Ramos (cell line): ENCODE measurements at regions not wholly inside any gene's neighbourhood (a gene's known extent, or its start where the extent isn't known, plus 50 kb on each side); places are given as distances from the start of the nearest gene placed in this dataset.
"Not testable (repeated sequence)": the region's sequence is repeated elsewhere in the genome, so short reads cannot be mapped to it uniquely, and the experiment has no call there.

Experiments
- in situ Hi-C: fragments of 300-500 bp; cut with MboI; formaldehyde crosslinking; loops from one replicate; pipeline ENCODE4 v1.14.3; 2022; ENCODE audit warnings: low sequenced_read_pairs; ENCODE audit not compliant: unreplicated experiment

- in situ Hi-C loops, result no loop called here
Observed at GRCh38 chr1:196091397-196092135, 516.7 kb downstream of the KCNT2 start.

DNA sequence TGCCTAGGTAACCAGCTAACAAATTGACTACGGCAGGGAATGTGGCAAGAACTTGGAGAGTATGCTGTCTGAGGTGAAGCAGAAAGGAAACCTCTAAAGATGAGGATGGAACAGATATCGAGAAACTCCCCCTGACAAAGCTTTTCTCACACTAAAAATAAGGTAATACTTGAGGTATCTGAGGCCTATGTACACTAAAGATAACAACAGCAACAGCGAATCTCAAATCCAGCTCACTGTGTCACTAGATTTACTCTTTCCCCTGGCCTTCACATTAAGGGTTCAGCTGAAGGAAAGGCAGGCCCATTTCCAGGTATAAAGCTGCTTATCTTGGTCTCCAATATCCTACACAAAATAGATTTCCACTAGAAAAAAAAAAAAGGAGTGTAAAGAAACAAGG lies 518.0 kb downstream of the KCNT2 start:
- in situ Hi-C loops, result no loop called here

DNA sequence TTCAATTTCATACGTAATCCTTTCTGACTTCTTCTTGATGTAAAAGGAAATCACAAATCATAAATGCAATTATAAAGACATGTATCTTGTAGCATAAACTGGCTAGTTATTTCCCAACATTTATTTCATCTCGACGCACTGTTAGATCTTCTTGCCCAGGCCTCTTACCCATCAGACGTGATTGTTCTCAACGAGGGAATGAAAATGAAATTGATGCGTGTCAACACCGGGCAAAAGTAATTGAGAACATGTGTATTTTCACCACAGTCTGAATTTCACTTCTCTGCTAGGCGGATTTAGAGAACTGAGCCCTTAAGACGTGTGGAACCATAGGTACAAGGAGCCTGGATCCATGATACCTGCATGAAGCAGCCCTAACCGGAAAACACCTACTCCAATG lies 519.7 kb downstream of the KCNT2 start:
- in situ Hi-C loops, result no loop called here

DNA sequence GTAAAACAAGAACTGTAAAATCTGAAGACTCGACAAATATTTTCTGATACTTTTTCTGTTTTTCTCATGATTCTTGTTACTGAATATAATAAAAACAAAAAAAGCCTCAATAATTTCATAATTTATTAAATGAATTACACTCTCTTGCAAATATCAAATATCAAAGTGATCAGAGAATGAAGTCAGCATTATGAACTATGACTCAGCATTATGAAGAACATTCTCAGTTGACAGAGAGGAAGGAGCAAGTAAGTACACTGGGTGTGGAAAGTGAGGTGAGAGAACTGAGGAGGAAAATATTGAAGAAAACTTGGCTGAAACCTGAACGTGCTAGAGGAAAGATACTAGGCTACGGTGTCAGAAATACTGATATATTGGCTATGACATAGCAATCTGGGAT lies 529.5 kb downstream of the KCNT2 start:
- in situ Hi-C loops, result no loop called here

DNA sequence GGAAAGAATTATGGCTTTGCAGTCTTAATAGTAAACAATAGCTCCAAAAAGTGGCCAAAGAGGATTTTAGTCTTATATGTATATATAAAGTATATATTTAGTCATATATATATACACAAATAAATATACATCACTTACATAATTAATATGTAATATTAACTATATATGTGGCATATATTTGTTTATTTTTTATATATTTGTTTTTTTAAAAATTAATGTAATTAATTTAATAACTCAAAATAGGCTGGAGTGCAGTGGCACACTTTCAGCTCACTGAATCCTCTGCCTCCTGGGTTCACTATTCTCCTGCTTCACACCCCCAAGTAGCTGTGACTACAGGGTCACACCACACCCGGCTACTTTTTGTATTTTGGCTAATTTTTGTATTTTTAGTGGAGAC lies 532.6 kb downstream of the KCNT2 start:
- in situ Hi-C loops, result no loop called here

GRCh38 chr1:196074182-196074581 lies 534.1 kb downstream of the KCNT2 start:
- in situ Hi-C loops, result no loop called here

GRCh38 chr1:196071447-196071846 lies 536.8 kb downstream of the KCNT2 start:
- in situ Hi-C loops, result no loop called here

GRCh38 chr1:196070940-196071339 lies 537.3 kb downstream of the KCNT2 start:
- in situ Hi-C loops, result no loop called here

DNA sequence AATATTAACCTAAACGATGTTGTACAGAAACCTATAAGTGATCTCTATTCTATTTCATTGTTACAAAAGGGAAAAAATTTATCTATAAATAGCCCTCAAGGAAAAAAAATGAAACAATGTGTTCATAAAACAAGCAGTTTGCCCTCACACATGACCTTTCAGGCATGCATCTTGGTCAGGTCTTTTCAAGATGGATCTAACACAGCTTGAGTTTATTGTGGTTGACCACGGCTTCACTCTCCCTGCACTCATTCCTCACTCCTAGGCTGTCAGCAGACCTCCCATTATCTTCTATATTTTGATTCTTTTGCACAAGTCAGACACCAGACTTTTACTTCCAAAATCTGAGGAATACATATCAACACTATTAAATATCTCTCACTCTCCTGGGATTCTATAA lies 544.3 kb downstream of the KCNT2 start:
- in situ Hi-C loops, result no loop called here

- in situ Hi-C loops, result no loop called here
Observed at GRCh38 chr1:196063294-196063693, 544.9 kb downstream of the KCNT2 start.

DNA sequence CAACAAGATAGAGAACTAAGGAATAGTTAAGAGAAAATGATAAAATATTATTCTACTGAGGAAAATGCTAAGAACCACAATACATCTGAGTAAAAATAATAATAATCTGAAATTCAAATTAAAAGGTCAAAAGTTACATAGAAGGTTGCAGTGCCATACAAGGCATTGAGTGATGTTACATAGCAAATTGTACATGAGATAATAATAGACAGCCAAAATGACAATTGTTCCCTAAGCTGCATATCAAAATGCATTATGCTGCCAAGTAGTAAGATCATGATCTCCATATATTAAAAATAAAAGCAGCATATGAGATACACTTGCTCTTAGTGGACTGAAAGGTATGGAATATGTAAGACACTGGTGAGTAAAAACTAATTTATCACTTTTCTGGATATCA lies 547.7 kb downstream of the KCNT2 start:
- in situ Hi-C loops, result no loop called here

DNA sequence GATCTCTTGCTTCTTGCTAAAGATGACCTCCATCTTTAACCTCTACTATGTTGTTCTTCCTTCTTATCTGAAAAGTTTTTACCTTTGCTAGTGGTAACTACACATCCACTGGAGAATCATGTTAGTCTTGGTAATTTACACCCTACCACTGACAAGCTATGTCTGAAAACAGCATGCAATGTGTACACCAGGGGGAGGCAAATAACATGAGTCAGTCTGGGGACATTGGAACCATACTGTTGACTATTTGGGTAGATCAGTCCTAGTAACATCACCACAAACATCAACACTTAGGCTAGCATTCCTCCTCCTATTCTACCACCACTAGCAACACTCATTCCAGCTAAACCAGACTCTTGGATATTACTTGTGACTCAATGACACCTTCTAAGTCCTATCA lies 549.0 kb downstream of the KCNT2 start:
- in situ Hi-C loops, result no loop called here

GRCh38 chr1:196056966-196057365 lies 551.3 kb downstream of the KCNT2 start:
- in situ Hi-C loops, result no loop called here

- in situ Hi-C loops, result no loop called here
Observed at GRCh38 chr1:196049407-196049806, 558.8 kb downstream of the KCNT2 start.

- in situ Hi-C loops, result no loop called here
Observed at GRCh38 chr1:196043268-196043667, 565.0 kb downstream of the KCNT2 start.

- in situ Hi-C loops, result no loop called here
Observed at GRCh38 chr1:196034080-196034706, 574.0 kb downstream of the KCNT2 start.

DNA sequence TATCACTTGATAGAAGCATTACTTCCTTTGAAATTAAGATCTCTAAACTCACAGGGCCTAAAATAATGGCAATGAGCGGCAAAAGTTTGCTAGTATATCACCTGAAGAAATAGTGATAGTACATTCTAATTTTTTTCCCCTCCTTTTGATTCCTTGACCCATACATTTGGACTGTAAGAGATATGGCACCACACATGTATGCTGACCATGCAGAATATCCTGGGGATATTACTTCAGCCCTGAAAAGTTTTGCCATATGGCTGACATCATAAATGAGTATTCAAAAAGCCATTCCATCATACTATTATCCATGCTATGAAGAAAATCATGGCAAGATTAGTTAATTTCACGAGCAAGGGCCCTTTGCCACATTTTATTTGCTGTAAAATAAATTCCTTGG lies 576.9 kb downstream of the KCNT2 start:
- in situ Hi-C loops, result not testable (repeated sequence)

DNA sequence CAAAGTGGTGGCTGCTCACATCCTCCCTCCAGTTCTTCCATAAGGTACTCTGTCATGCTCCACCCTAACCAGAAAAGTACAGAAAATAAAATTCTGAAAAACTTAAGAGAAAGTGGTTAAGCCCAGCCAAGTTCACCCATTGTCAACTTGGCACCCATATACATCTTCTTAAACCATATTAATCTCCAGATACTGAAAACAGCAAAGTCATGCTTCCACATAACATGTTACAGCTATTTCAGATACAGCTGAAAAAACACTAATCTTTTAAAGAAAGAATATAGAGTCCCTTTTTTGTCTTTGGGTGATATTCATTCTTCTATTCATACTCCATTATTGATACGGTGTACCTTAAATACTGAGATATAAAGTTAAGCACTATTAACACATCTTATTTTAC lies 577.8 kb downstream of the KCNT2 start:
- in situ Hi-C loops, result no loop called here

DNA sequence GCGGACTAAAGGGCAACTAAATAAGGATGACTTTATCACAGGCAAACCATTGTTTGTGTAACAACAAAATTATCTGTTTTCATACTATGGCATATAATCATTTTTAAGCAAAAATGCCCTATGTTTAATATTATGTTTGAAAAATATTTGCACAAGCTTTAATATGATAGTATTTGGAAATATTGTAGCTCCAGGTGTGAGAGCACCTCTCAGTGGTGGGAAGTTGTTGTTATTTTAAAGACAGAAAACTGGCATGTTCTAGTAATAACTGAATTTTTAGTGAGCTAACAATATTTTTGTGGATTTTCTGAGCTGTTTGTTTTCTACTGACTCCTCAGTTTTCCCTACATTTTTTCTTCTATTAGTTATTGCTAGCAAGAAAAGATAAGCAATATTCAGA lies 578.8 kb downstream of the KCNT2 start:
- in situ Hi-C loops, result no loop called here

GRCh38 chr1:196027127-196027526 lies 581.1 kb downstream of the KCNT2 start:
- in situ Hi-C loops, result no loop called here

- in situ Hi-C loops, result not testable (repeated sequence)
Observed at GRCh38 chr1:196021174-196021573, 587.1 kb downstream of the KCNT2 start.

DNA sequence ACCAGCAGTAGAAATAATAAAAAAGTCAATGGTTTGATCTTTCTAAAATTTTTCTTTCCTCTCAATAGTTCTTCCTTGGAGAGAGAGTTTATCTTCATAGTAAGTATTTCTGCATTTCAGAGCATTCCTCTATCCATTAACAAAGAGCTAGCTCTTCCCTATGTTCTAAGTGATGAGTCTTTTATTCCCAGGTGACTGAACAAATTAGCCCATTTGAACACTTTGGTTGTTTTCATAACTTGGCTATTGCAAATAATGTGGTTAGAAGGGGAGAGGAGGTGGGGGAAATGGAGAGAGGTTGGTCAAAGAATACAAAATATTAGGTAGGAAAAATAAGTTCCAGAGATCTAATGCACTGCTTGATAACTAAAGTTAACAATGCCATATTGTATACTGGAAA lies 598.9 kb downstream of the KCNT2 start:
- in situ Hi-C loops, result no loop called here
